SK-N-SH (cell line): ENCODE measurements at regions not wholly inside any gene's neighbourhood (a gene's known extent, or its start where the extent isn't known, plus 50 kb on each side); places are given as distances from the start of the nearest gene placed in this dataset.

Experiments used
- CTCF ChIA-PET: fragments of 300-600, 350-600 bp; formaldehyde crosslinking; extraction: SDS; loops from one replicate; lab custom pipeline; 2021; lab: Yijun Ruan, JAX
- POLR2A ChIA-PET: fragments of 350-600 bp; sonication (Branson Sonifier 250); formaldehyde crosslinking; extraction: SDS; loops from one replicate; lab custom pipeline; 2020; ENCODE audit warnings: antibody characterized with exemption, inconsistent platforms; lab: Yijun Ruan, JAX
- DNase-seq: peaks from one replicate; pipeline ENCODE4 v3.0.0; 2012
- H2AFZ ChIP-seq: fragments of 200-600 bp; sonication (generic); 2 replicates; pipeline ENCODE4 v1.8.1; 2016; ENCODE audit warnings: antibody characterized with exemption, mild to moderate bottlenecking, low read depth
- H3F3A ChIP-seq: fragments of 200-600 bp; sonication (generic); replicated peaks from 2 replicates; pipeline ENCODE3; 2016; ENCODE audit warnings: antibody characterized with exemption, mild to moderate bottlenecking; ENCODE audit not compliant: insufficient read depth
- H3K27ac ChIP-seq, 2 experiments: fragments of 200-500 bp in 1 of 2; fragments of 200-600 bp in 1 of 2; sonication (Bioruptor generic) in 1 of 2; sonication (generic), shearing (Covaris generic) in 1 of 2; 2 replicates each; pipeline versions ENCODE4 v1.5.1 to v1.6.1; 2014 to 2016; ENCODE audit warnings: low read depth in 2 of 2, inconsistent platforms in 1 of 2, low read length in 1 of 2, mild to moderate bottlenecking in 1 of 2, mixed read lengths in 1 of 2
- H3K27me3 ChIP-seq: fragments of 200-600 bp; sonication (generic), shearing (Covaris generic); 2 replicates; pipeline ENCODE4 v1.6.1; 2016; ENCODE audit warnings: mixed run types; ENCODE audit not compliant: insufficient read depth
- H3K36me3 ChIP-seq, 2 experiments: fragments of 200-500 bp in 1 of 2; fragments of 200-600 bp in 1 of 2; sonication (Bioruptor generic) in 1 of 2; sonication (generic) in 1 of 2; replicated peaks in 1 of 2; 2 replicates each; pipeline versions ENCODE3 to v1.5.1; 2014 to 2016; ENCODE audit warnings: low read length in 1 of 2, mild to moderate bottlenecking in 1 of 2; ENCODE audit not compliant: insufficient read depth in 2 of 2, control insufficient read depth in 1 of 2
- H3K4me1 ChIP-seq, 2 experiments: fragments of 200-500 bp in 1 of 2; fragments of 200-600 bp in 1 of 2; sonication (Bioruptor generic) in 1 of 2; sonication (generic), shearing (Covaris generic) in 1 of 2; 2 replicates each; pipeline versions ENCODE4 v1.5.1 to v1.6.1; 2014 to 2016; ENCODE audit warnings: low read depth in 1 of 2, low read length in 1 of 2, mixed run types in 1 of 2; ENCODE audit not compliant: insufficient read depth in 2 of 2, control insufficient read depth in 1 of 2
- H3K4me2 ChIP-seq: fragments of 200-600 bp; sonication (generic), shearing (Covaris generic); 2 replicates; pipeline ENCODE4 v1.6.1; 2017; ENCODE audit warnings: mixed run types
- H3K4me3 ChIP-seq, 2 experiments: fragments of 200-500 bp in 1 of 2; fragments of 200-600 bp in 1 of 2; sonication (Bioruptor generic) in 1 of 2; sonication (generic), shearing (Covaris generic) in 1 of 2; 2 replicates each; pipeline versions ENCODE4 v1.5.1 to v1.8.1; 2014 to 2016; ENCODE audit warnings: low read depth in 2 of 2, inconsistent platforms in 1 of 2, low read length in 1 of 2, mild to moderate bottlenecking in 1 of 2, mixed read lengths in 1 of 2, moderate library complexity in 1 of 2
- H3K79me2 ChIP-seq: fragments of 200-600 bp; sonication (generic); 2 replicates; pipeline ENCODE4 v1.8.1; 2017; ENCODE audit warnings: mild to moderate bottlenecking; ENCODE audit not compliant: insufficient read depth
- H3K9ac ChIP-seq: fragments of 200-600 bp; sonication (generic); 2 replicates; pipeline ENCODE4 v1.6.1; 2017; ENCODE audit warnings: mixed run types
- H3K9me2 ChIP-seq: fragments of 200-600 bp; sonication (generic); 2 replicates; pipeline ENCODE4 v1.6.1; 2017; ENCODE audit warnings: mixed run types
- H3K9me3 ChIP-seq: fragments of 200-600 bp; sonication (generic); 2 replicates; pipeline ENCODE4 v1.6.1; 2017; ENCODE audit warnings: mixed run types, mild to moderate bottlenecking, moderate library complexity
- H4K20me1 ChIP-seq: fragments of 200-600 bp; sonication (generic); 2 replicates; pipeline ENCODE4 v1.6.1; 2017; ENCODE audit warnings: mild to moderate bottlenecking, mixed run types; ENCODE audit not compliant: insufficient read depth
- ELF1 ChIP-seq: IDR thresholded peaks from 2 replicates; pipeline ENCODE4 v1.4.0; 2012
- EP300 ChIP-seq, 2 experiments: IDR thresholded peaks; 2 replicates each; pipeline versions ENCODE4 v1.4.0 to v1.6.1; 2012; ENCODE audit warnings: borderline replicate concordance in 1 of 2, low read depth in 1 of 2, low read length in 1 of 2
- EZH2phosphoT487 ChIP-seq: fragments of 200-600 bp; sonication (generic); IDR thresholded peaks from 2 replicates; pipeline ENCODE4 v1.6.1; 2017; ENCODE audit warnings: low read depth, mixed run types, mild to moderate bottlenecking, antibody characterized with exemption, moderate library complexity, borderline replicate concordance
- FOSL2 ChIP-seq: IDR thresholded peaks from 2 replicates; pipeline ENCODE4 v1.4.0; 2012; ENCODE audit warnings: low read depth, mild to moderate bottlenecking, moderate library complexity, borderline replicate concordance
- FOXJ3 ChIP-seq: sonication (generic); formaldehyde crosslinking; IDR thresholded peaks from 2 replicates; pipeline ENCODE4 v1.5.1; 2020; ENCODE audit warnings: mild to moderate bottlenecking, missing genetic modification reagents
- GATA2 ChIP-seq: sonication (generic); formaldehyde crosslinking; IDR thresholded peaks from 2 replicates; pipeline ENCODE4 v1.5.0; 2020; ENCODE audit warnings: mild to moderate bottlenecking, missing genetic modification reagents
- MXI1 ChIP-seq: IDR thresholded peaks from 2 replicates; pipeline ENCODE4 v1.6.1; 2012; ENCODE audit warnings: mild to moderate bottlenecking, low read depth, low read length, improper control_type of control experiment
- RAD21 ChIP-seq: IDR thresholded peaks from 2 replicates; pipeline ENCODE4 v1.6.1; 2012; ENCODE audit warnings: mild to moderate bottlenecking, low read length
- RCOR1 ChIP-seq: fragments of 150-350 bp; IDR thresholded peaks from 2 replicates; pipeline ENCODE4 v1.6.1; 2017; ENCODE audit warnings: antibody characterized with exemption, low read length
- RFX5 ChIP-seq: IDR thresholded peaks from 2 replicates; pipeline ENCODE4 v1.6.1; 2012; ENCODE audit warnings: mild to moderate bottlenecking, improper control_type of control experiment, low read length
- RXRA ChIP-seq: IDR thresholded peaks from 2 replicates; pipeline ENCODE4 v1.4.0; 2012; ENCODE audit warnings: low read depth, mild to moderate bottlenecking, borderline replicate concordance
- SIN3A ChIP-seq: IDR thresholded peaks from 2 replicates; pipeline ENCODE4 v1.6.1; 2012; ENCODE audit warnings: low read depth, mild to moderate bottlenecking, low read length, moderate library complexity, borderline replicate concordance
- TAF1 ChIP-seq: IDR thresholded peaks from 2 replicates; pipeline ENCODE4 v1.6.1; 2012; ENCODE audit warnings: low read depth, mild to moderate bottlenecking, low read length, moderate library complexity, borderline replicate concordance
- TCF12 ChIP-seq: IDR thresholded peaks from 2 replicates; pipeline ENCODE4 v1.4.0; 2012
- TEAD4 ChIP-seq: IDR thresholded peaks from 2 replicates; pipeline ENCODE4 v1.4.0; 2012; ENCODE audit warnings: mild to moderate bottlenecking, borderline replicate concordance; ENCODE audit not compliant: insufficient read depth
- USF2 ChIP-seq: fragments of 150-350 bp; IDR thresholded peaks from 2 replicates; pipeline ENCODE4 v1.6.1; 2017; ENCODE audit warnings: antibody characterized with exemption, low read length, low read depth, borderline replicate concordance
- YY1 ChIP-seq: IDR thresholded peaks from 2 replicates; pipeline ENCODE4 v1.4.0; 2012; ENCODE audit warnings: low read depth, mild to moderate bottlenecking
- WGBS: methylation state at CpG from one replicate; pipeline ENCODE4 v1.1.6; 2017; ENCODE audit warnings: low lambda C conversion rate; 5-methylcytosine and 5-hydroxymethylcytosine counted together
- TF ChIP-seq, protein P1 (sequence below): fragments of 150-350 bp; IDR thresholded peaks from 2 replicates; pipeline ENCODE4 v1.6.1; 2016; ENCODE audit warnings: mild to moderate bottlenecking, low read depth, low read length
- TF ChIP-seq, protein P2 (sequence below): IDR thresholded peaks from 2 replicates; pipeline ENCODE4 v1.6.1; 2012; ENCODE audit warnings: mild to moderate bottlenecking, low read depth, low read length, moderate library complexity

DNA sequence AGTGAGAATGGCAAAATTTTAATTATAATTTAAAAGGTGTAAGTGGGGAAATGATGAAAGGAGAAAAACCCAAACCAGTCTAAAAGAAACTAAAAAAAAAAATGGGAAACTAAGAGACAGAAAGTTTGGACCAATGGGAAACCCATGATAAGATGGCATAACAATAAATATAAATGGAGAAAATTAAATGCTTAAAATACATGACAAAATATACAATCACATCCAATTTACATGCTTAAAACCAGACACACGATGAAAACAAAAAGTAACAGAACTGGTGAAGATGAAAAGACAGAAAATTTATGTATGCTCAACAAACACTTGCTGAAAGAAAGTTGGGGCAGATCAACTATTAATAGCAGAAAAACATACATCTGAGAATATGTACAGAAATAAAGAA lies 1471.1 kb downstream of the TBC1D22A start:
- H3K36me3 ChIP-seq = no peaks in the 10 kb centered on the region

More for the DNA sequence above, 1471.1 kb downstream of the TBC1D22A start:
- Histone ChIP-seq H3K9ac (no peak overlapping the region), H3F3A (no peaks in the 10 kb centered on the region), H3K27me3 (no peaks in the 10 kb centered on the region), H3K4me2 (no peak overlapping the region), H3K9me2 (no peaks in the 10 kb centered on the region), H2AFZ (no peak overlapping the region), H3K4me3 (no peak overlapping the region), H4K20me1 (no peaks in the 10 kb centered on the region), H3K27ac (no peak overlapping the region), H3K4me1 (no peaks in the 10 kb centered on the region), H3K9me3 (no peaks in the 10 kb centered on the region), H3K79me2 (no peaks in the 10 kb centered on the region)
- TF ChIP-seq USF2 (no peak), RAD21 (no peak), SIN3A (no peak), RCOR1 (no peak), FOXJ3 (CRISPR knock-in tag) (no peak), TAF1 (no peak), FOSL2 (no peak), RFX5 (no peak), TEAD4 (no peak), ELF1 (no peak), MXI1 (no peak), TCF12 (no peak), EZH2phosphoT487 (no peak), RXRA (no peak), EP300 (IDR thresholded peaks at IDR 0.05; ENCODE audit: borderline replicate concordance in 1 of 2, low read depth in 1 of 2, low read length in 1 of 2) (no peak), YY1 (no peak), GATA2 (CRISPR knock-in tag) (no peak)
- TF ChIP-seq, protein P1, sequence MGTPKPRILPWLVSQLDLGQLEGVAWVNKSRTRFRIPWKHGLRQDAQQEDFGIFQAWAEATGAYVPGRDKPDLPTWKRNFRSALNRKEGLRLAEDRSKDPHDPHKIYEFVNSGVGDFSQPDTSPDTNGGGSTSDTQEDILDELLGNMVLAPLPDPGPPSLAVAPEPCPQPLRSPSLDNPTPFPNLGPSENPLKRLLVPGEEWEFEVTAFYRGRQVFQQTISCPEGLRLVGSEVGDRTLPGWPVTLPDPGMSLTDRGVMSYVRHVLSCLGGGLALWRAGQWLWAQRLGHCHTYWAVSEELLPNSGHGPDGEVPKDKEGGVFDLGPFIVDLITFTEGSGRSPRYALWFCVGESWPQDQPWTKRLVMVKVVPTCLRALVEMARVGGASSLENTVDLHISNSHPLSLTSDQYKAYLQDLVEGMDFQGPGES = no peak
- TF ChIP-seq, protein P2, sequence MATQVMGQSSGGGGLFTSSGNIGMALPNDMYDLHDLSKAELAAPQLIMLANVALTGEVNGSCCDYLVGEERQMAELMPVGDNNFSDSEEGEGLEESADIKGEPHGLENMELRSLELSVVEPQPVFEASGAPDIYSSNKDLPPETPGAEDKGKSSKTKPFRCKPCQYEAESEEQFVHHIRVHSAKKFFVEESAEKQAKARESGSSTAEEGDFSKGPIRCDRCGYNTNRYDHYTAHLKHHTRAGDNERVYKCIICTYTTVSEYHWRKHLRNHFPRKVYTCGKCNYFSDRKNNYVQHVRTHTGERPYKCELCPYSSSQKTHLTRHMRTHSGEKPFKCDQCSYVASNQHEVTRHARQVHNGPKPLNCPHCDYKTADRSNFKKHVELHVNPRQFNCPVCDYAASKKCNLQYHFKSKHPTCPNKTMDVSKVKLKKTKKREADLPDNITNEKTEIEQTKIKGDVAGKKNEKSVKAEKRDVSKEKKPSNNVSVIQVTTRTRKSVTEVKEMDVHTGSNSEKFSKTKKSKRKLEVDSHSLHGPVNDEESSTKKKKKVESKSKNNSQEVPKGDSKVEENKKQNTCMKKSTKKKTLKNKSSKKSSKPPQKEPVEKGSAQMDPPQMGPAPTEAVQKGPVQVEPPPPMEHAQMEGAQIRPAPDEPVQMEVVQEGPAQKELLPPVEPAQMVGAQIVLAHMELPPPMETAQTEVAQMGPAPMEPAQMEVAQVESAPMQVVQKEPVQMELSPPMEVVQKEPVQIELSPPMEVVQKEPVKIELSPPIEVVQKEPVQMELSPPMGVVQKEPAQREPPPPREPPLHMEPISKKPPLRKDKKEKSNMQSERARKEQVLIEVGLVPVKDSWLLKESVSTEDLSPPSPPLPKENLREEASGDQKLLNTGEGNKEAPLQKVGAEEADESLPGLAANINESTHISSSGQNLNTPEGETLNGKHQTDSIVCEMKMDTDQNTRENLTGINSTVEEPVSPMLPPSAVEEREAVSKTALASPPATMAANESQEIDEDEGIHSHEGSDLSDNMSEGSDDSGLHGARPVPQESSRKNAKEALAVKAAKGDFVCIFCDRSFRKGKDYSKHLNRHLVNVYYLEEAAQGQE = no peak
- POLR2A ChIA-PET = no interaction called here
- DNase-seq = no peak
- CTCF ChIA-PET = no interaction called here
- WGBS = 0% methylated on average over 1 of the region's 1 CpG
